Neuronal stem cell (in vitro differentiated cells): ENCODE measurements at regions not wholly inside any gene's neighbourhood (a gene's known extent, or its start where the extent isn't known, plus 50 kb on each side); places are given as distances from the start of the nearest gene placed in this dataset.
A peak's percentile ranks its signal among the peaks of the same experiment; 100 is the strongest.

Experiments used
- DNase-seq: peaks from one replicate; pipeline ENCODE4 v3.0.0-alpha.2; 2013; ENCODE audit warnings: low spot score
- H2AFZ ChIP-seq: one replicate; pipeline ENCODE4 v1.6.1; 2013; ENCODE audit warnings: mild to moderate bottlenecking, low read length, inconsistent platforms
- H2AK5ac ChIP-seq: 2 replicates; pipeline ENCODE4 v1.6.1; 2013; ENCODE audit warnings: low read depth, mild to moderate bottlenecking, inconsistent platforms, low read length, moderate library complexity, mixed read lengths
- H2BK120ac ChIP-seq: 2 replicates; pipeline ENCODE4 v1.6.1; 2013; ENCODE audit warnings: low read depth, mild to moderate bottlenecking, inconsistent platforms, low read length, moderate library complexity, mixed read lengths
- H2BK12ac ChIP-seq: one replicate; pipeline ENCODE4 v1.6.1; 2013; ENCODE audit warnings: low read length, inconsistent platforms
- H2BK15ac ChIP-seq: 2 replicates; pipeline ENCODE4 v1.6.1; 2013; ENCODE audit warnings: mild to moderate bottlenecking, low read length, inconsistent platforms, mixed read lengths
- H2BK5ac ChIP-seq: one replicate; pipeline ENCODE4 v1.6.1; 2013; ENCODE audit warnings: inconsistent platforms, mild to moderate bottlenecking, low read length, moderate library complexity
- H3K14ac ChIP-seq: one replicate; pipeline ENCODE4 v1.6.1; 2013; ENCODE audit warnings: low read length, inconsistent platforms
- H3K18ac ChIP-seq: 2 replicates; pipeline ENCODE4 v1.6.1; 2013; ENCODE audit warnings: low read length, inconsistent platforms
- H3K23ac ChIP-seq: 2 replicates; pipeline ENCODE4 v1.6.1; 2013; ENCODE audit warnings: low read depth, mild to moderate bottlenecking, mixed read lengths, low read length, inconsistent platforms; ENCODE audit not compliant: poor library complexity
- H3K27ac ChIP-seq: replicated peaks from 3 replicates; pipeline ENCODE4 v1.5.1; 2013; ENCODE audit warnings: low read length, inconsistent platforms
- H3K27me3 ChIP-seq, 3 experiments: 2 replicates each; pipeline ENCODE4 v1.6.1; 2013; ENCODE audit warnings: low read length in 3 of 3, mild to moderate bottlenecking in 2 of 3, inconsistent platforms in 1 of 3, low read depth in 1 of 3, mixed read lengths in 1 of 3, moderate library complexity in 1 of 3; ENCODE audit not compliant: control insufficient read depth in 3 of 3, insufficient read depth in 3 of 3
- H3K36me3 ChIP-seq, 2 donors: replicated peaks in 1 of 2; 2 replicates each; pipeline ENCODE4 v1.6.1; 2013; ENCODE audit warnings: low read length in 2 of 2; ENCODE audit not compliant: control insufficient read depth in 2 of 2, insufficient read depth in 2 of 2
- H3K4ac ChIP-seq: 2 replicates; pipeline ENCODE4 v1.6.1; 2013; ENCODE audit warnings: inconsistent platforms, mild to moderate bottlenecking, low read length, moderate library complexity
- H3K4me1 ChIP-seq, 2 donors: 1 replicate in 1 of 2; 2 replicates in 1 of 2; pipeline ENCODE4 v1.6.1; 2013; ENCODE audit warnings: low read length in 2 of 2, low read depth in 1 of 2; ENCODE audit not compliant: control insufficient read depth in 2 of 2, insufficient read depth in 1 of 2
- H3K4me2 ChIP-seq: one replicate; pipeline ENCODE4 v1.6.1; 2013; ENCODE audit warnings: mild to moderate bottlenecking, low read length, inconsistent platforms; ENCODE audit not compliant: insufficient read depth, poor library complexity, severe bottlenecking
- H3K4me3 ChIP-seq, 2 donors: 2 replicates each; pipeline ENCODE4 v1.5.1; 2013; ENCODE audit warnings: low read length in 2 of 2, mild to moderate bottlenecking in 2 of 2, inconsistent platforms in 1 of 2, moderate library complexity in 1 of 2
- H3K79me1 ChIP-seq: one replicate; pipeline ENCODE4 v1.6.1; 2013; ENCODE audit warnings: low read depth, mild to moderate bottlenecking, inconsistent platforms, low read length, moderate library complexity
- H3K9ac ChIP-seq: one replicate; pipeline ENCODE4 v1.6.1; 2013; ENCODE audit warnings: mild to moderate bottlenecking, low read depth, low read length, inconsistent platforms; ENCODE audit not compliant: poor library complexity
- H3K9me3 ChIP-seq, 2 donors: replicated peaks in 1 of 2; 2 replicates each; pipeline versions ENCODE3 to v1.6.1; 2013; ENCODE audit warnings: low read length in 2 of 2, mild to moderate bottlenecking in 2 of 2, inconsistent platforms in 1 of 2, low read depth in 1 of 2, mixed read lengths in 1 of 2, moderate library complexity in 1 of 2; ENCODE audit not compliant: control insufficient read depth in 2 of 2, insufficient read depth in 1 of 2
- H4K8ac ChIP-seq: one replicate; pipeline ENCODE4 v1.6.1; 2013; ENCODE audit warnings: low read depth, mild to moderate bottlenecking, inconsistent platforms, low read length, moderate library complexity
- H4K91ac ChIP-seq: one replicate; pipeline ENCODE4 v1.6.1; 2013; ENCODE audit warnings: low read length, low read depth, mild to moderate bottlenecking, inconsistent platforms; ENCODE audit not compliant: poor library complexity
- WGBS, 2 donors: extraction: QIAGEN DNeasy Blood & Tissue Kit; methylation state at CpG; one replicate each; pipeline ENCODE4 v1.1.7; 2013; ENCODE audit warnings: missing lambda C conversion rate in 2 of 2, mixed read lengths in 1 of 2; ENCODE audit not compliant: insufficient read length in 2 of 2, insufficient replicate concordance in 1 of 2; ENCODE audit errors: extremely low coverage in 2 of 2; 5-methylcytosine and 5-hydroxymethylcytosine counted together

DNA sequence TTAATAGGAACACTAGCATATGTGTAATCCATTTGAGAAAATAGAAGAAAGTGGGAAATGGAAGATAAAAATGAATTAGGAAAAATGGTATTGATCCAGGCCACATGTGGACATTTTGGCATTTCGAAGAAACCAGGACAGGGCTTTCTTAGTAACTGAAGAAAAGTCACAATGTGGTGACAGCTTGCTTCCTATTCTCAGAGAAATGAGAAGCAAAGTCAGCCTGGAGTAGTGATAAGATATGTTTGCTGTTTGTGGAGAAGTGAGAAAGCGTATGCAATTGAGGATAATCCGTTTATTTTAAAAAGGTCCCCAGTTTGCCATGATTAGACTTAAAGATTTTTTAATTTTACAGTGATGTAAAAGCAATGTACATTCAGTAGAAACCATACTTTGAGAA lies 127.9 kb downstream of the SLITRK6 start:
- H2AFZ ChIP-seq: no peak overlapping the region
- H3K36me3 ChIP-seq: no peaks in the 10 kb centered on the region
- no CpG with 5 or more reads among the region's 3 CpGs for WGBS, 2 donors
- no peak overlapping the region for H3K23ac ChIP-seq
- H3K79me1 ChIP-seq: no peaks in the 10 kb centered on the region
- no peak overlapping the region for H3K18ac ChIP-seq
- H2BK120ac ChIP-seq: no peak overlapping the region
- no peak overlapping the region for H2BK12ac ChIP-seq
- DNase-seq: no peak
- H2BK15ac ChIP-seq: no peak overlapping the region
- H2AK5ac ChIP-seq: no peak overlapping the region
- no peak overlapping the region for H3K4me3 ChIP-seq
- H3K27me3 ChIP-seq: no peaks in the 10 kb centered on the region
- H2BK5ac ChIP-seq: no peak overlapping the region
- H3K27ac ChIP-seq: no peak overlapping the region
- no peak overlapping the region for H3K4me2 ChIP-seq
- no peak overlapping the region for H4K8ac ChIP-seq
- no peak overlapping the region for H3K9ac ChIP-seq
- no peak overlapping the region for H3K14ac ChIP-seq
- H3K9me3 ChIP-seq: peaks cover 0 to 5% of the 10 kb centered on the region in 2 donors
- no peak overlapping the region for H4K91ac ChIP-seq
- H3K4ac ChIP-seq: no peak overlapping the region
- no peaks in the 10 kb centered on the region for H3K4me1 ChIP-seq

DNA sequence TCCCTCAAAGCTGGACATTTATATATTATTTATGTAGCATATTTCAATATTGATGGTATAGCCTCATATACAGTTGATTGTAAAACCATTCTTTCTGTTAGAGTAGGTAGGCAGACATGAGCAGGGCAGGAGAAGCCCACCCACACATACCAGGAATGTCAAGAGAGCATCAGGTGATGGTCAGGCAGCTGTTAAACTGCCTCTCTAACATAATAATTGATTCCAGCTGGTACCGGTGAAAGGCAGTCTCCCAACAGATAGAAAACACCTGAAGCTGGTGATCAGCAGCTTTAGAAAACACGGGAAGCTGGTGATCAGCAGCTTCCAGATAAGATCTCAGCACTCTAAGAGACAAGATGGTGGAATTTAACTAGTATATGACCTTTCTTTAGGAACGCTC lies 132.9 kb downstream of the SLITRK6 start:
- Histone ChIP-seq H4K91ac (no peak overlapping the region), H2BK120ac (no peak overlapping the region), H3K4ac (no peak overlapping the region), H3K4me3 (no peak overlapping the region), H3K9me3 (no peaks in the 10 kb centered on the region), H2BK12ac (no peak overlapping the region), H3K4me2 (no peak overlapping the region), H2BK15ac (no peak overlapping the region), H3K23ac (no peak overlapping the region), H3K79me1 (no peaks in the 10 kb centered on the region), H3K4me1 (no peaks in the 10 kb centered on the region), H3K27me3 (no peaks in the 10 kb centered on the region), H2BK5ac (no peak overlapping the region), H4K8ac (no peak overlapping the region), H3K36me3 (no peaks in the 10 kb centered on the region), H2AK5ac (no peak overlapping the region), H2AFZ (peak overlapping the region; percentile 6), H3K14ac (no peak overlapping the region), H3K9ac (no peak overlapping the region), H3K18ac (no peak overlapping the region), H3K27ac (no peak overlapping the region)
- no CpG with 5 or more reads among the region's 3 CpGs for WGBS, 2 donors
- DNase-seq: no peak

DNA sequence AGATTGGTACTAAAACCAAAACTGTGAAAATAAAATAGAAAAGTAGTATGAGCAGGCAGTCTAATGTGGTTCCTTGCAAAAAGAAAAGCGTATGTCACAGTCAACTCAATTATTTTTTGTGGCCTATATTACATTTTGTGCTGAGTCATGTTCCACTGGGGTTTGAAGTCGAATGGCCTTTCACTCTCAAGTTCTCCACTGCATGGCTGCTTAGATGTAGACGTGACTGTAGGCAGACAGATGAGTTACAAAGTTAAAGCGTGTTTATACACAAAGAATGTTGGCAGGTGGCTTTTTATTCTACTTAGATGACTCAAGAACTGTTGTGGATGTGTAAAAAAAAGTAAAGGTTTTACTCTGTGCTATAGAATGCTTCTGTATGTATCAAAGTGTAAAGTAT lies 133.9 kb downstream of the SLITRK6 start:
- DNase-seq: no peak
- no peaks in the 10 kb centered on the region for H3K4me1 ChIP-seq
- no peak overlapping the region for H3K23ac ChIP-seq
- H4K8ac ChIP-seq: no peak overlapping the region
- no peak overlapping the region for H3K18ac ChIP-seq
- H2BK120ac ChIP-seq: no peak overlapping the region
- H3K9ac ChIP-seq: no peak overlapping the region
- H2BK5ac ChIP-seq: no peak overlapping the region
- WGBS, 2 donors: no CpG with 5 or more reads among the region's 4 CpGs
- no peaks in the 10 kb centered on the region for H3K27me3 ChIP-seq
- H2BK15ac ChIP-seq: no peak overlapping the region
- H2AK5ac ChIP-seq: no peak overlapping the region
- H3K9me3 ChIP-seq: no peaks in the 10 kb centered on the region
- H4K91ac ChIP-seq: no peak overlapping the region
- no peaks in the 10 kb centered on the region for H3K79me1 ChIP-seq
- no peaks in the 10 kb centered on the region for H3K36me3 ChIP-seq
- H2BK12ac ChIP-seq: no peak overlapping the region
- no peak overlapping the region for H2AFZ ChIP-seq
- H3K4me2 ChIP-seq: no peak overlapping the region
- H3K4ac ChIP-seq: no peak overlapping the region
- no peak overlapping the region for H3K4me3 ChIP-seq
- H3K27ac ChIP-seq: no peak overlapping the region
- no peak overlapping the region for H3K14ac ChIP-seq

- no peak overlapping the region for H4K8ac ChIP-seq
Measured at GRCh38 chr13:85663856-85664255, 135.4 kb downstream of the SLITRK6 start.

More at GRCh38 chr13:85663856-85664255, 135.4 kb downstream of the SLITRK6 start:
- no peaks in the 10 kb centered on the region for H3K4me1 ChIP-seq
- no peak overlapping the region for H3K23ac ChIP-seq
- H4K91ac ChIP-seq: no peak overlapping the region
- H2BK120ac ChIP-seq: no peak overlapping the region
- H2AFZ ChIP-seq: no peak overlapping the region
- H3K14ac ChIP-seq: no peak overlapping the region
- H3K79me1 ChIP-seq: no peaks in the 10 kb centered on the region
- no peaks in the 10 kb centered on the region for H3K9me3 ChIP-seq
- no CpG with 5 or more reads among the region's 1 CpG for WGBS, 2 donors
- no peak overlapping the region for H3K9ac ChIP-seq
- no peak overlapping the region for H2BK5ac ChIP-seq
- no peak overlapping the region for H3K4ac ChIP-seq
- H2BK12ac ChIP-seq: no peak overlapping the region
- H3K4me3 ChIP-seq: no peak overlapping the region
- H3K18ac ChIP-seq: no peak overlapping the region
- DNase-seq: no peak
- H3K36me3 ChIP-seq: no peaks in the 10 kb centered on the region
- H3K4me2 ChIP-seq: no peak overlapping the region
- H2AK5ac ChIP-seq: no peak overlapping the region
- H3K27ac ChIP-seq: no peak overlapping the region
- H2BK15ac ChIP-seq: no peak overlapping the region
- H3K27me3 ChIP-seq: no peaks in the 10 kb centered on the region
